PFSK-1 (cell line): ENCODE measurements at regions not wholly inside any gene's neighbourhood (a gene's known extent, or its start where the extent isn't known, plus 50 kb on each side); places are given as distances from the start of the nearest gene placed in this dataset.

Experiments
- FOXP2 ChIP-seq: optimal IDR thresholded peaks from 2 replicates; pipeline ENCODE3; 2011; ENCODE audit warnings: borderline replicate concordance, control low read depth, inconsistent platforms; ENCODE audit not compliant: insufficient read depth; ENCODE audit errors: extremely low read length, extremely low read depth
- POLR2AphosphoS5 ChIP-seq: IDR thresholded peaks from 2 replicates; pipeline ENCODE4 v1.6.1; 2012; ENCODE audit warnings: low read depth, mild to moderate bottlenecking, control low read depth, low read length, moderate library complexity
- SIN3A ChIP-seq: IDR thresholded peaks from 2 replicates; pipeline ENCODE4 v1.6.1; 2012; ENCODE audit warnings: mild to moderate bottlenecking, low read length, moderate library complexity, borderline replicate concordance; ENCODE audit not compliant: insufficient read depth
- TAF1 ChIP-seq: IDR thresholded peaks from 2 replicates; pipeline ENCODE4 v1.6.1; 2012; ENCODE audit warnings: low read length, control low read depth, borderline replicate concordance; ENCODE audit not compliant: insufficient read depth
- TF ChIP-seq, protein P1 (sequence below), 2 experiments: IDR thresholded peaks; 2 replicates each; pipeline versions ENCODE4 v1.6.1 to v1.8.0; 2011 to 2012; ENCODE audit warnings: low read depth in 2 of 2, low read length in 2 of 2, control low read depth in 1 of 2, inconsistent platforms in 1 of 2, mild to moderate bottlenecking in 1 of 2, moderate library complexity in 1 of 2; ENCODE audit not compliant: insufficient read depth in 1 of 2

DNA sequence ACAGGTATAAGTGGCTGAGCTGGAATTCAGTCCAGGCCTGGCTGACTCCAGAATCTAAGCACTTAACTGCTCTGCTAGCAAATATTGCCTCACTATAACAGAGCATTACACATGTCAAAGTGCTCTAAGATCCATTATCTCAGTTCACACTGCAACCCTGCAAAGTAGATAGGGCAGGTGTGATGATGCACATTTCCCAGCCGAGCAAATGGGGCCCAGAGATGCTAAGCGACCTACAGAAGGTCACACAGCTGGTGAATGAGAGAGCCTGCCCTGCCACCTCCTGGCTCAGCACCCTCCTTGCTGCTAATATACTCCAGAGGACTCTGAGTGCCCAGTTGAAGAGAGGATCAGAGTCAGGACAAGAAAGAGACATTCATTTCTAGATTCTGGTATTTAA lies 73.6 kb upstream of the CCL1 start:
- TF ChIP-seq FOXP2 (no peak), TAF1 (no peak)

- TF ChIP-seq, protein P1, sequence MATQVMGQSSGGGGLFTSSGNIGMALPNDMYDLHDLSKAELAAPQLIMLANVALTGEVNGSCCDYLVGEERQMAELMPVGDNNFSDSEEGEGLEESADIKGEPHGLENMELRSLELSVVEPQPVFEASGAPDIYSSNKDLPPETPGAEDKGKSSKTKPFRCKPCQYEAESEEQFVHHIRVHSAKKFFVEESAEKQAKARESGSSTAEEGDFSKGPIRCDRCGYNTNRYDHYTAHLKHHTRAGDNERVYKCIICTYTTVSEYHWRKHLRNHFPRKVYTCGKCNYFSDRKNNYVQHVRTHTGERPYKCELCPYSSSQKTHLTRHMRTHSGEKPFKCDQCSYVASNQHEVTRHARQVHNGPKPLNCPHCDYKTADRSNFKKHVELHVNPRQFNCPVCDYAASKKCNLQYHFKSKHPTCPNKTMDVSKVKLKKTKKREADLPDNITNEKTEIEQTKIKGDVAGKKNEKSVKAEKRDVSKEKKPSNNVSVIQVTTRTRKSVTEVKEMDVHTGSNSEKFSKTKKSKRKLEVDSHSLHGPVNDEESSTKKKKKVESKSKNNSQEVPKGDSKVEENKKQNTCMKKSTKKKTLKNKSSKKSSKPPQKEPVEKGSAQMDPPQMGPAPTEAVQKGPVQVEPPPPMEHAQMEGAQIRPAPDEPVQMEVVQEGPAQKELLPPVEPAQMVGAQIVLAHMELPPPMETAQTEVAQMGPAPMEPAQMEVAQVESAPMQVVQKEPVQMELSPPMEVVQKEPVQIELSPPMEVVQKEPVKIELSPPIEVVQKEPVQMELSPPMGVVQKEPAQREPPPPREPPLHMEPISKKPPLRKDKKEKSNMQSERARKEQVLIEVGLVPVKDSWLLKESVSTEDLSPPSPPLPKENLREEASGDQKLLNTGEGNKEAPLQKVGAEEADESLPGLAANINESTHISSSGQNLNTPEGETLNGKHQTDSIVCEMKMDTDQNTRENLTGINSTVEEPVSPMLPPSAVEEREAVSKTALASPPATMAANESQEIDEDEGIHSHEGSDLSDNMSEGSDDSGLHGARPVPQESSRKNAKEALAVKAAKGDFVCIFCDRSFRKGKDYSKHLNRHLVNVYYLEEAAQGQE (IDR thresholded peaks at IDR 0.05; ENCODE audit: insufficient read depth in 1 of 2, low read depth in 2 of 2, low read length in 2 of 2) = no peak
- TF ChIP-seq TAF1 = no peak
- no peak for TF ChIP-seq FOXP2
- TF ChIP-seq POLR2AphosphoS5 = no peak
- TF ChIP-seq SIN3A = no peak
These were observed 72.3 kb upstream of the CCL1 start for GRCh38 chr17:34435182-34435928.

- TF ChIP-seq TAF1 (no peak), POLR2AphosphoS5 (no peak), SIN3A (no peak), FOXP2 (no peak)
- TF ChIP-seq, protein P1 (IDR thresholded peaks at IDR 0.05; ENCODE audit: insufficient read depth in 1 of 2, low read depth in 2 of 2, low read length in 2 of 2) = no peak
These were observed 71.0 kb upstream of the CCL1 start for GRCh38 chr17:34434052-34434451.

DNA sequence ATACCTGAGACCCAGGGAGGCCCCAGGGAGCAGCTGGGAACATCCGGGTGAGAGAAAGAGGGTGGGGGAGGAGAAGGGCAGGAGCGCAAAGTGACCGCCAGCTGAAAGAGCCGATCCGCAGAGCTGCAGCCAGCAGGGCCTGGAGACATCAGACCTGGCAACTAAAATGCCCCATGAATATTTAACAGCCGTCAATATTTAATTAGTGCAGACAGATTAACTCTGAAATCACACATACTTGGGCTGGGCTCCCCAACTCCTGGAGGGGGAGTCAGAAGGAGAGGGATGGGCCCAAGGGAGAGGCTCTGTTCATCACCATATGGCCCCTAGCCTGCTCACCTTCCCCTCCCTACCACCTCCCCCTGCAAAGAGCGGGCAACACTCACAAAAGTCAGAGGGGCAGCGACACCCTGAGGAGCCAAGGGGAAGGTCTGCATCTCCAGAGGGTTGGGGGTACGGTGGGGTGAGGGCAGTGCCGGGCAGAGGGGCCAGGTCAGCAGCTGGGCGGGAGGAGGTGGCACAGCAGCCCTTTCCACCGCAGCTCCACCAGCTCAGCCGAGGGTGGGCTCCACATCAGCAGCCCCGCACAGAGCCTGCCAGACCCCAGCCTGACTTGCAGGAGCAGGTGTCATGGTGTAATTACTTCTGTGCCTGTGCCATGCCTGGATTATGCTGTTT lies 61.9 kb upstream of the CCL1 start:
- TF ChIP-seq, protein P1 (IDR thresholded peaks at IDR 0.05; ENCODE audit: insufficient read depth in 1 of 2, low read depth in 2 of 2, low read length in 2 of 2) = no peak
- TF ChIP-seq POLR2AphosphoS5 (no peak), TAF1 (no peak), SIN3A (no peak), FOXP2 (no peak)

DNA sequence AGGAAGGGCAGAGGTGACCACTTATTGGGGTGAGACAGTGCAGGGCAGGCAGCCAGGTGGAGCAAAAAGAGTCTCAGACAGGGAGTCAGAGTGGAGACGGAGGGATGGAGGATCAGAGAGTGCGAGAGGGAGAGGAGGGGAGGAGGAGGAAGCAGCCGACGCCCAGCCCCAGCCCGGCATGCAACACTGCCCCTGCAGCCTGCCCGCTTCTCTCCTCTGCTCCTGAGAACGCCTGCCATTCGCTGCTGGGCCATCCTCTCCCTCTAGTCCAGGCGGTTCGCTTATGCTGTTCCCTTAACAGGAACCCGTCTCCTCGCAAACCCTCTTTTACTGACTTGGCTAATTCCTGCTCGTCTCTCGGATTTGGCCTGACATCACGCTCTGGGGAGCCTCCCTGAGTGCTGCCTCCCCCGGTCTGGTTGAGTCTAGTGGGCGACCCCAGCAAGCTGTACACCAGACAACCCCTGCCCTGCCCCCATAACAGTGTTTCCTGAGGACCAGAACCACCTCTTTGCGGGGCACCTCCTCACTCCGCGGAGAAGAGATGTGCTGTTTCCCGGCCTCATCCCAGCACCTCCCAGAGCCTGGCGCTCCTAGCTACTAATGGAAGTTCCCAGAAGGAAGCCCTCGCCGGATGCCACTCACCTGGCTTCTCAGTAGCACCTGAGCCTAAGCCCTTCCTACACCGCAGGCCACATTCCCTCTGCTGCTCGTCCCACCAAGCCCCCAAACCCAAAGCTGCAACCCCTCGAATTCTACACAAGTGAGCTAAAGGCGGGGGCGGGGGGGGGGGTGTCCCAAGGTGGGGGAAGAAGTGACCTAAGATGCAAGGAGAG lies 61.2 kb upstream of the CCL1 start:
- no peak for TF ChIP-seq TAF1

DNA sequence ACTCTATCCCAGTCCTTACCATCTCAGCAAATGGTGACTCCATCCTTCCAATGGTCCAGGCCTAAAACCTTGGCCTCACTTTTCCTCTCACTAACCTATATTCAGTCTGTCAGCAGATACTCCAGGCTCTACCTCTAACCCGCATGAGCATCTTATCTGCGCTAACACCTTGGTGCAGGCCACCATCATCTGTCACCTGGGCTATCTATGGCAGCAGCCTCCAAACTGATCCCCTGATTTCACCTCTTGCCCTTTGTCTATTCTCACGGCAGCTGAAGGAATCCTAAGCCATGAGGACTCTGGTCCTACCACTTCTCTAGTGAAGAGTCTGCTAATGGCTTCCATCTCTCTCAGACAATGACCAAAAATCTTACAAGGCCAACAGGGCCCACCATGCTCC lies 57.9 kb upstream of the CCL1 start:
- TF ChIP-seq SIN3A (no peak), TAF1 (no peak), FOXP2 (no peak), POLR2AphosphoS5 (no peak)
